Immature natural killer cell (primary cell): ENCODE measurements at regions not wholly inside any gene's neighbourhood (a gene's known extent, or its start where the extent isn't known, plus 50 kb on each side); places are given as distances from the start of the nearest gene placed in this dataset.

Source experiments
- DNase-seq, 3 donors: peaks; one replicate each; pipeline ENCODE4 v3.0.0; 2022; ENCODE audit warnings: mixed read lengths in 1 of 3
- H3K27ac Mint-ChIP-seq, 6 donors: one replicate each; pipeline ENCODE4 v1.8.0; 2020; ENCODE audit warnings: mixed read lengths in 6 of 6, mild to moderate bottlenecking in 5 of 6, inconsistent platforms in 4 of 6, moderate library complexity in 3 of 6
- H3K27me3 Mint-ChIP-seq, 3 donors: one replicate each; pipeline ENCODE4 v1.8.0; 2020 to 2021; ENCODE audit warnings: low read depth in 3 of 3, mild to moderate bottlenecking in 3 of 3, mixed read lengths in 3 of 3, moderate library complexity in 3 of 3, inconsistent platforms in 1 of 3
- H3K36me3 Mint-ChIP-seq, 3 donors: one replicate each; pipeline ENCODE4 v1.8.0; 2020; ENCODE audit warnings: mixed read lengths in 3 of 3, inconsistent platforms in 2 of 3, mild to moderate bottlenecking in 2 of 3
- H3K4me1 Mint-ChIP-seq, 2 donors: one replicate each; pipeline ENCODE4 v1.8.0; 2020; ENCODE audit warnings: inconsistent platforms in 2 of 2, mild to moderate bottlenecking in 2 of 2, mixed read lengths in 2 of 2, moderate library complexity in 1 of 2
- H3K4me3 Mint-ChIP-seq, 5 donors: one replicate each; pipeline ENCODE4 v1.8.0; 2020; ENCODE audit warnings: mild to moderate bottlenecking in 5 of 5, mixed read lengths in 5 of 5, inconsistent platforms in 3 of 5, moderate library complexity in 3 of 5
- H3K9me3 Mint-ChIP-seq, 6 donors: one replicate each; pipeline ENCODE4 v1.8.0; 2020; ENCODE audit warnings: mild to moderate bottlenecking in 6 of 6, mixed read lengths in 6 of 6, inconsistent platforms in 4 of 6, moderate library complexity in 3 of 6

DNA sequence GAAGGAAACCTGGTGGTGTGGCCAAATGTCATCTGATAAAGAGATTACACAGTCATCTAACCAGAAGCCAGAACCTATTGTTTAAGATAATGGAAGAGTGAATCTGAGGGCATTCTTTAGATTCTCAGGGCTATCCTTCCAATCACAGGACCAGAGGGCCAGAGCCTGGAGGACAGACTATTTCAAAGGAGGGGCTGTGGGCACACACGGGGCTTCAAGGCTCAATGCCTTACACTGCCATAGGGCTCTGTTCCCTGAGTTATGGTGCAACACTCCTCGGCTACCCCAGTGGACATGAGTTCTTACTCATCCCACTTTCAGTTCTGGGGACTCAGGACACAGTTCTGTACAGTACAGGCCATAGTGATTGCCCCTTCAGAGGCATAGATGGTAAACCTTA is 343.9 kb upstream of the ALCAM start:
- no peak overlapping the region for H3K27ac Mint-ChIP-seq
- H3K9me3 Mint-ChIP-seq, result peaks cover 0 to 10% (median 5%) of the 10 kb centered on the region in 6 donors
- no peaks in the 10 kb centered on the region for H3K4me1 Mint-ChIP-seq
- peaks cover 0 to 2% (median under 1%) of the 10 kb centered on the region in 3 donors for H3K27me3 Mint-ChIP-seq
- DNase-seq, result no peak
- H3K36me3 Mint-ChIP-seq, result no peaks in the 10 kb centered on the region
- no peak overlapping the region for H3K4me3 Mint-ChIP-seq

DNA sequence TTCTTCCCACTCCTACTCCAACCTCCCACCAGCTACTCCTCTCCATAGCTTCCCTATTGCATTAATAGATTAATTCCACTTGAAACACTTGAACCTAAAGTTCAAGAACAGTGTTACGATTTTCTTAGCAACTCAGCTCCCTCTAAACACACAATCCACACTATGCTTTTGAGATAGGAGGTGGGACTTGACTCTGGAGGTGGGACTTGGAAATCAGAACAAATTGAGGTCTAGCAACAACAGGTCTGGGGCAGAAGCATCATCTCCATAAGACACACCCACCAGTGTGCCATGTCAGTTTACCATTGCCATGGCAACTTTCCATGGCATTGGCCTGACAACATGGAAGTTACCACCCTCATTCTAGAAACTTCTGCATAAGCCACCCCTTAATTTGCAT is 336.5 kb upstream of the ALCAM start:
- Mint-ChIP-seq H3K4me1 (no peaks in the 10 kb centered on the region), H3K36me3 (peaks cover 0 to 4% (median 0%) of the 10 kb centered on the region in 3 donors), H3K27me3 (peaks cover 0 to 5% (median 0%) of the 10 kb centered on the region in 3 donors), H3K4me3 (no peak overlapping the region), H3K27ac (no peak overlapping the region), H3K9me3 (peaks cover 0 to 9% (median 4%) of the 10 kb centered on the region in 6 donors)
- no peak for DNase-seq

DNA sequence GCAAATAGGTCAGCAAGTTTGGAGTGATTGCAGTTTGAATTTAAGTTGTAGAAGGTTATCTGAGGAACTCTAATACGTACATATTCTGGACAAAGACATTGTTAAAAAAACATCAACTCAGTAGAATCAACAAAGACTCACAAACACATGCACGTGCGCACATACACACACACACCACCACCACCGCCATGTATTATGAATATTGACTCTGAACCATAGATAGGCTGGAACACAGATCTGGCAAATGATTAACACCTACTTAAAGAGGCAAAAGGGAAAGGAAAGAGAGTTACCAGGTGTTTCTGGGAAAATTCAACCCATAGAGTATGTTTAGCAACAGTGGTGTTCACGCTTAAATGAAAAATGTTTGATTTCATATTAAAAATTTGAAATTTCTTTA is 334.2 kb upstream of the ALCAM start:
- Mint-ChIP-seq H3K9me3 (peaks cover 0 to 7% (median 4%) of the 10 kb centered on the region in 6 donors), H3K4me1 (no peaks in the 10 kb centered on the region), H3K27ac (no peak overlapping the region), H3K27me3 (peaks cover 0 to 5% (median 0%) of the 10 kb centered on the region in 3 donors), H3K36me3 (peaks cover 0 to 4% (median 0%) of the 10 kb centered on the region in 3 donors), H3K4me3 (no peak overlapping the region)
- no peak for DNase-seq

DNA sequence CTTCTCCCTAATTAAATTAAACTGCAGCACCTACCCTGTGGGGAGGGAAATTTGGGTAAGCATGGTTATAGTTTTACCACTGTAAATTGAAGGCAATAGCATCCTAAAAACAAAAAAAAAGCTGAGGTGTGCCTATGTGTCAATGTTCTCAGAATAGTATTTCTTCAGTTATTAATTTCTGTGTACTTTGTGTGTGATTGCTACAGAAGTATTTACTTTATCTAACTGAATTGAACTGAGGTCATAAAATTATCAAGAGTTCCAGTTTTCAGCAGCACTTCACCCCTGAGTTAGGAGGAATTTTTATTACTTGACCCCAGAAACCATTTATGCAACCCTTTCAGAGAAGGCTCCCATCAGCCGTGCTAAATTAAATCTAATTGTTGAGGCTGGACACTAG is 333.6 kb upstream of the ALCAM start:
- H3K36me3 Mint-ChIP-seq, result peaks cover 0 to 4% (median 0%) of the 10 kb centered on the region in 3 donors
- no peak for DNase-seq
- no peak overlapping the region for H3K4me3 Mint-ChIP-seq
- H3K4me1 Mint-ChIP-seq, result no peaks in the 10 kb centered on the region
- peaks cover 0 to 5% (median 3%) of the 10 kb centered on the region in 6 donors for H3K9me3 Mint-ChIP-seq
- peaks cover 0 to 3% (median 0%) of the 10 kb centered on the region in 3 donors for H3K27me3 Mint-ChIP-seq
- H3K27ac Mint-ChIP-seq, result no peak overlapping the region

- Mint-ChIP-seq H3K4me1 (no peaks in the 10 kb centered on the region), H3K4me3 (no peak overlapping the region), H3K36me3 (no peaks in the 10 kb centered on the region), H3K27me3 (no peaks in the 10 kb centered on the region), H3K9me3 (peaks cover 0 to 3% (median 0%) of the 10 kb centered on the region in 6 donors), H3K27ac (no peak overlapping the region)
- DNase-seq, result no peak
Observed at GRCh38 chr3:105039004-105039403, 327.7 kb upstream of the ALCAM start.

DNA sequence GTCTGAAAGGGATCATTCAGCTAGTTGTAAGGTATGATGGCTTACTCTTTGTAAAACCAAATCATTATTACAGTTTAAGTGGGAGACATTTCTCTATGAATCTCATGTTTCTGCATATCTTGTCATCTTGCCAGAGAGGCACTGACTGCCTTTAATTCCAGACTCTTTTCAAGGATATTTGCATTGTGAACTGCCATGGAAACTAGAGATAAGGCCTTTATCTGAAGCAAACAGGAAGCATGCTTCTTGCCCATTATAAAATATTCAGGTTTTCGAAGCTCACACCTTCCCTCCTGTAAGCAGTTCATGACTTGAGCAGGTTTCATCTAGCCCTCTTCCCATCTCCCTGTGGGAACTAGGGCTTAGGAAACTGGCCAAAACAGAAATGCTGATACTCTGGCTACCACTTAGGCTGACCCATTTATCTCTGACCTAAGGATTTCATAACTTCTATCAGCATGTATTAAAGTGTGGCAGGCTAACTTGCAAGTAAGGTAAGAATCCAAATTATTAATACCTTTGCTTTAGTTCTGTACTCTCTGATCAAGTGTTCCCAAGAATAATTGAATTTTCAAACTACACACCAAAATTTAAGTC is 326.6 kb upstream of the ALCAM start:
- DNase-seq, result no peak
- Mint-ChIP-seq H3K4me3 (no peak overlapping the region), H3K9me3 (peaks cover 0 to 6% (median 0%) of the 10 kb centered on the region in 6 donors), H3K4me1 (no peaks in the 10 kb centered on the region), H3K27ac (no peak overlapping the region), H3K36me3 (no peaks in the 10 kb centered on the region), H3K27me3 (no peaks in the 10 kb centered on the region)

DNA sequence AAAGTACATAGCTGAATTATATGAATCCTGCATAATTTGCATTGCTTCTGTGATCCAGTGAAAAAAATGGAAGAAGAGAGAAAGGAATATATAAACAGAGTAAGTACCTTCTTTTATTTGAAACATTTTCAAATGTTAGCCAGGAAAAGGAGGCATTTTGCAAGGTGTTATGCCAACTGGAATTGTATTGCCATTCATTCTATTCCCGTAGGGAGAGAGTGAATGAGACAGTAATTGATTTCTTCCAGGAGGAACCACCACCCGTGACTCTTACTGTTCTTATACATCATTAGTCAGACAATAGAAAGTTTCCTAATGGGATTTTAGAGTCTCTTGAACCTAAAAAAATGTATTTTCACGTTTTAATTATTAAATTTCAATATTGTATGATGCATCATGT is 324.1 kb upstream of the ALCAM start:
- H3K36me3 Mint-ChIP-seq, result no peaks in the 10 kb centered on the region
- H3K4me3 Mint-ChIP-seq, result no peak overlapping the region
- no peak overlapping the region for H3K27ac Mint-ChIP-seq
- no peak for DNase-seq
- peaks cover 0 to 2% (median 0%) of the 10 kb centered on the region in 3 donors for H3K27me3 Mint-ChIP-seq
- H3K4me1 Mint-ChIP-seq, result no peaks in the 10 kb centered on the region
- H3K9me3 Mint-ChIP-seq, result peaks cover 0 to 5% (median 0%) of the 10 kb centered on the region in 6 donors

- H3K4me1 Mint-ChIP-seq, result no peaks in the 10 kb centered on the region
- H3K9me3 Mint-ChIP-seq, result peaks cover 0 to 8% (median 5%) of the 10 kb centered on the region in 6 donors
- no peaks in the 10 kb centered on the region for H3K27me3 Mint-ChIP-seq
- no peaks in the 10 kb centered on the region for H3K36me3 Mint-ChIP-seq
- H3K27ac Mint-ChIP-seq, result no peak overlapping the region
- DNase-seq, result no peak
- no peak overlapping the region for H3K4me3 Mint-ChIP-seq
Observed at GRCh38 chr3:105051111-105051510, 315.6 kb upstream of the ALCAM start.

GRCh38 chr3:105051972-105052371 is 314.7 kb upstream of the ALCAM start:
- no peak overlapping the region for H3K4me3 Mint-ChIP-seq
- H3K27ac Mint-ChIP-seq, result no peak overlapping the region
- no peak for DNase-seq
- peaks cover 0 to 9% (median 5%) of the 10 kb centered on the region in 6 donors for H3K9me3 Mint-ChIP-seq
- H3K36me3 Mint-ChIP-seq, result no peaks in the 10 kb centered on the region
- H3K27me3 Mint-ChIP-seq, result no peaks in the 10 kb centered on the region
- no peaks in the 10 kb centered on the region for H3K4me1 Mint-ChIP-seq

GRCh38 chr3:105062853-105063252 is 303.9 kb upstream of the ALCAM start:
- Mint-ChIP-seq H3K4me3 (no peak overlapping the region), H3K27me3 (peaks cover 0 to 2% (median 1%) of the 10 kb centered on the region in 3 donors), H3K27ac (no peak overlapping the region), H3K9me3 (peaks cover 2 to 27% (median 6%) of the 10 kb centered on the region in 6 donors), H3K4me1 (no peaks in the 10 kb centered on the region), H3K36me3 (no peaks in the 10 kb centered on the region)
- no peak for DNase-seq

DNA sequence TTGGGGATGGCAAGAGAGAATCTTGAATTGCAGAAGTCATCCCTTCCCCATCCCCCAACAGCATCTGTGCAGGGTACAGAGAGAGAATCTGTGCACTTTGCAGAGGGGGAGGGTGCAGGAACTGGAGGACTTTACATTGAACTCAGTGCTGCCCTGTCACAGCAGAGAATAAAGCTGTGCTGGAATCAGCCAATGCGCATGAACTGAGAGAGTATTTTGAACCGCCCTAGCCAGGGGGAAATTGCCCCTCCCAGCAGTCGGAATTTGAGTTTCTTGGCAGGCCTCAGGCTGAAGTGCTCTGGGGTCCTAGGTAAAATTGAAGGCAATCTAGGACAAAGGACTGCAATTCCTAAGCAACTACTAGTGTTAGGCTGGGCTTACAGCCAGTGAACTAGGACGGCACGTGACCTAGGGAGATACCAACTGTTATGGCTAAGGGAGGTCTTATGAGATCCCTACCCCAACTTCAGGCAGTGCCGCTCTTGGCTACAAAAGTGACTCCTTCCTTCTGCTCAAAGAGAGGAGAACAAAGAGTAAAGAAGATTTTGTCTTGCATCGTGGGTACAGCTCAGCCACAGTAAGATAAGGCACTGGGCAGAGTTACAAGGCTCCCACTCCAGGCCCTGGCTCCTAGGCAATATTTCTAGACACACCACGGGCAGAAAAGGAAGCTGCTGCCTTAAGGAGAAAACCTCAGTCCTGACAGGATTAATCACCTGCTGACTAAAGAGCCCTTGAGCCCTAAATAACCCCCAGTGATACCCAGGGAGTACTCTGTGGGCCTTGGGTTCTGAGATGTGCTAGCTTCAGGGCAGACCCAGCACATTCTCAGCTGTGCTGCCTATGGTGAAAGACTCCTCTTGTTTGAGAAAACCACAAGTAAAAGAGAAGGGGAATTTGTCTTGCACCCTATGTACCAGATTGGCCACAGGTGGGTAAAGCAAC is 300.5 kb upstream of the ALCAM start:
- Mint-ChIP-seq H3K4me3 (no peak overlapping the region), H3K4me1 (no peaks in the 10 kb centered on the region), H3K36me3 (no peaks in the 10 kb centered on the region), H3K27ac (no peak overlapping the region), H3K27me3 (peaks cover 0 to 6% (median 2%) of the 10 kb centered on the region in 3 donors), H3K9me3 (peaks cover 7 to 34% (median 11%) of the 10 kb centered on the region in 6 donors)
- DNase-seq, result no peak

DNA sequence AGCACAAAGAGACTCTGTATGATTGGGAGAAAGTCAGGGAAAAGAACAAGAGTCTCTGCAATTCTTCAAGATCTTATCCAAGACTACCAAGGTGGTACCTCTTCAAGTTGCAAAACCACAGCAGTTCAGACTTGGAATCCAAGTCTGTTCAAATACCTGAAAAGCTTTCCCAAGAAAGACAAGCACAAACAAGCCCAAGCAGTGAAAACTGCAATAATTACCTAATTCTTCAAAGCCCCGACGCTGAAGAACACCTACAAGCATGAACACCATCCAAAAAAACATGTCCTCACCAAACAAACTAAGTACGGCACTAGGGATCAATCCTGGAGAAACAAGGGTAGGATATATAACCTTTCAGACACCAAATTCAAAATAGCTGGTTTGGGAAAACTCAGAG is 299.3 kb upstream of the ALCAM start:
- Mint-ChIP-seq H3K27me3 (peaks cover 0 to 6% (median 2%) of the 10 kb centered on the region in 3 donors), H3K4me3 (no peak overlapping the region), H3K4me1 (no peaks in the 10 kb centered on the region), H3K27ac (no peak overlapping the region), H3K36me3 (no peaks in the 10 kb centered on the region), H3K9me3 (peaks cover 7 to 34% (median 11%) of the 10 kb centered on the region in 6 donors)
- no peak for DNase-seq

GRCh38 chr3:105077060-105077822 is 289.5 kb upstream of the ALCAM start:
- H3K9me3 Mint-ChIP-seq, result peaks cover 3 to 24% (median 13%) of the 10 kb centered on the region in 6 donors
- DNase-seq, result no peak
- H3K4me3 Mint-ChIP-seq, result no peak overlapping the region
- peaks cover 0 to 2% (median 0%) of the 10 kb centered on the region in 3 donors for H3K27me3 Mint-ChIP-seq
- no peaks in the 10 kb centered on the region for H3K4me1 Mint-ChIP-seq
- no peaks in the 10 kb centered on the region for H3K36me3 Mint-ChIP-seq
- no peak overlapping the region for H3K27ac Mint-ChIP-seq
